HG03432 (cell line): ENCODE measurements at regions not wholly inside any gene's neighbourhood (a gene's known extent, or its start where the extent isn't known, plus 50 kb on each side); places are given as distances from the start of the nearest gene placed in this dataset.

Experiments
- ATAC-seq: cut with Tn5 transposase; IDR thresholded peaks from one replicate; pipeline ENCODE4 v1.9.1; 2021; ENCODE audit warnings: mild to moderate bottlenecking, moderate library complexity; ENCODE audit not compliant: unreplicated experiment

DNA sequence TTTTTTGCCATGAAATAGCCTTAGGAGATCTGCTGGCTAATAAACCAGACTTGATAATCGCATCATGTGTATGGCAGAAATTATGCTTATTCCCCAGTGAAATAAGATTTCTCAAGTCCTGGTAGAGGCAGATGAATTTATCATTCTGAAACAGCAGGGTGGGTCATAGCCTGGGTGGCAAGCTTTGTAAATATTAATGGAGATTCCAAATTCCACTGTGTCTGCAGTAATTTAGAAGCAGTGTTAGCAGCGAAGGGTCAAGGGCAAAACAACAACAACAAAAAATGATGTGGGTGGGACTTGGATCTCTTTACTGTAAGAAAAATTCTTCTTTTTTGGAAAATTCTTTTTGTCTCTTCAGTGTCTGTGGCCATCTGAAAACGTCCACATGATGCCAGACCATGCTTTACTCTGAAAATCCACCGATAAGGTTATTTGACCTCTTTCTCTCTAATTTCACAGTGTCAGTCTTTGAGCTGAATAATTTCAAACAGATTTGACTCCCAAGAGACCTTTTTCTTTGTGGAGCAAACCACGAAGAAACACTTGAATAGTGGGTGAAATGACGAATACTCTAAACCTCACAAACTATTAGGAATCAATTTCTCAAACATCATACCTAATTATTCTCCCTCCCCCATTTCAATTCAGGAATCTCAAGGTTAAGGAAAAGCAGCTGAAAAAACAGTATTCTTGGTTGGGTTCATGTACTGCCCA is 106.0 kb upstream of the RPS23 start:
- ATAC-seq, result no peak

GRCh38 chr5:82381591-82381990 is 103.4 kb upstream of the RPS23 start:
- ATAC-seq, result no peak

DNA sequence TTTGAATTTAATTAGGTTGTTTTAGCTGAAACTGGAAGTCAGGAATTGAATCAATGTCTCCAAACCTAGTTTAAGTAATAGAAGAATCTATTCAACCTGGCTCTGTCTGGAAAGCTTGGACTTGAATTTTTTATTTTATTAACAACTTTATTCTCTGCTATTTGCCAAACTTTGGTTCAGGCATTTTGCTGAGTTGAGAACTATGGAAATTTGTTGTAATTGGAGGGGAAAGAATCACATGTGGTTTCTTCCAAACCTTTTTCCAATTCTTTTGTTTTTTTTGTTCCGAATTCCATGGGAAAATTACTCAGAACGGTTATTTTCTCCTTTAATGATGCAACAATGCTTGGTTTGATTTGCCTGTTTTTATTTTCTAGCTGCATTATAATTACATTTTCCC is 98.2 kb upstream of the RPS23 start:
- ATAC-seq, result no peak

- ATAC-seq, result no peak
These were observed 97.5 kb upstream of the RPS23 start for GRCh38 chr5:82375488-82376244.

- no peak for ATAC-seq
These were observed 96.5 kb upstream of the RPS23 start for GRCh38 chr5:82374637-82375036.

GRCh38 chr5:82367930-82368329 is 89.8 kb upstream of the RPS23 start:
- ATAC-seq, result no peak

DNA sequence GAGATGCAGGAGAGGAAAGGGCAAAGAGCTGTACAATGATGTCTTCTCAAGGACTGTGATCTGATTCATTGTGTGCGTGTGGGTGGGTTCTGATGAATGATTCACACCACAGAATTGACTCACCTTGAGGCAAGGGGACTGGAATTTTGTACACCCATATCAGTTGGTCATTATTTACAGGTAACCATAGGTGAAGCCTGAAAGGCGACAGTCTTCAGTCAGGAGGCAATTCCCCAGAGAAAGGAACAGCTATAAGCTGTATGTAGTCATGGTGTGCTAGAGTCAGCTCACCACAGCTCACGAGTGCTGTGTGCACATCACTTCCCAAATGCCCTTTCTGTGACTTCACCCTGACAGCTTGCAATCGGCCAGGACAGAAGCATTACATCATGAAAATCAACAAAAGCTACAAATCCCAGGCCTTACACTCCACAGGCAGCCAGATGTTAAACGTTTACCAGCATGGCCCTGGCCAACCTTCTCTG is 87.6 kb upstream of the RPS23 start:
- peak; percentile 65 for ATAC-seq

DNA sequence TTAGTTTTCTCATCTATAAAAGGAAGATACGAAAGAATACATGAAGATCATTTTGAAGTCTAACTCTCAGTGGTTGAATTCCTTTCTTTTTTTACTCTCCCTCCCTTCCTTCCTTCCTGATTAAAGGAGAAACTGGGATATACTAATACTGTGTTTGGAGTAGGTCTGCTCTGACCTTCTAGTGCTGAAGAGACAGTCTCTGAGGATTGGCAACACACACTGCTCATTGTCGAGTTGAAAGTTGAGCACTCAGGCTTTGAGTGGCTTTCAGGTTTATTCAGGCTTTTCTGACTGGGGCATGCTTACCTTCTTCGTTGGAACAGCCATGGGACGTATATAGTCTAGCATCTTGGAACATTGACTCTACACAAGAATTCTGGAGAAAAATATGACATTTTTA is 86.9 kb upstream of the RPS23 start:
- no peak for ATAC-seq

GRCh38 chr5:82364497-82364896 is 86.3 kb upstream of the RPS23 start:
- ATAC-seq, result no peak

DNA sequence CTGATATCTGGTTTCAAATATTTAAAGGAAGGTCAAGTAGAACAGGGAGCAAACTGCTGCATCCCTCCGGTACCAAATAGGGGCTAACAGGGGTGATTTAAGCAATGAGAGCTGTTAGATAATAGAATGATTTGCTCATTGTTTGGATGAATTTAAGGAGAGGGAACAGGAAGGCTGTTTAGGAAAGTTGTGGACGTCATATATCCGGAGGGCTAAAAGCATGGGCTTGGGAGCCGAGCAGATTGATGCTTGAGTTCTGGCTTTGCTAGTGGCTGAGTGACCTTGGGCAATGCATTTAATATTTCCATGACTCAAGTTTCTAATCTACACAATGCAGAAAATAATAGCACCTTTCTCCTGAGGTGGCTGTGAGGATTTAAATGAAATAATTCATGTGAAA is 85.4 kb upstream of the RPS23 start:
- ATAC-seq, result no peak

DNA sequence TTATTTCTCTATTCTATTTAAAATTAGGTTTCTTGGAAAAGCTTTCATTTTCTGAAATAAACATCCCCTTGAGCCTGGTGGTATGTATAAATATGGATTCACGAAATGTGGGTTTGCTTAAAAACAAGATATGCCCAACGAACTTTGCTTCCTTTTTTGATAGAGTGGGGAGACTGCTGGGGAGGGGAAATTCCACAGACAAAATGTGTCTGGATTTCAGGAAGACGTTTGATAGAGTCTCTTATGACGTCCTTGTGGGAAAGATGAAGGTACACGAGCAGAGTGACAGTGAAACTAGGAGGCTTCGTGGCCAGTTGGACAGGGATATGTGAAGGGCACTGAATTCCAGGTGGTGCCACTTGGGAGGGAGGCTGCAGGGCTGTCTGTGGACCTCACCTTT is 84.5 kb upstream of the RPS23 start:
- ATAC-seq, result no peak

- no peak for ATAC-seq
These were observed 81.9 kb upstream of the RPS23 start for GRCh38 chr5:82360022-82360421.

- ATAC-seq, result no peak
These were observed 81.1 kb upstream of the RPS23 start for GRCh38 chr5:82359272-82359671.

GRCh38 chr5:82358457-82358856 is 80.3 kb upstream of the RPS23 start:
- no peak for ATAC-seq

DNA sequence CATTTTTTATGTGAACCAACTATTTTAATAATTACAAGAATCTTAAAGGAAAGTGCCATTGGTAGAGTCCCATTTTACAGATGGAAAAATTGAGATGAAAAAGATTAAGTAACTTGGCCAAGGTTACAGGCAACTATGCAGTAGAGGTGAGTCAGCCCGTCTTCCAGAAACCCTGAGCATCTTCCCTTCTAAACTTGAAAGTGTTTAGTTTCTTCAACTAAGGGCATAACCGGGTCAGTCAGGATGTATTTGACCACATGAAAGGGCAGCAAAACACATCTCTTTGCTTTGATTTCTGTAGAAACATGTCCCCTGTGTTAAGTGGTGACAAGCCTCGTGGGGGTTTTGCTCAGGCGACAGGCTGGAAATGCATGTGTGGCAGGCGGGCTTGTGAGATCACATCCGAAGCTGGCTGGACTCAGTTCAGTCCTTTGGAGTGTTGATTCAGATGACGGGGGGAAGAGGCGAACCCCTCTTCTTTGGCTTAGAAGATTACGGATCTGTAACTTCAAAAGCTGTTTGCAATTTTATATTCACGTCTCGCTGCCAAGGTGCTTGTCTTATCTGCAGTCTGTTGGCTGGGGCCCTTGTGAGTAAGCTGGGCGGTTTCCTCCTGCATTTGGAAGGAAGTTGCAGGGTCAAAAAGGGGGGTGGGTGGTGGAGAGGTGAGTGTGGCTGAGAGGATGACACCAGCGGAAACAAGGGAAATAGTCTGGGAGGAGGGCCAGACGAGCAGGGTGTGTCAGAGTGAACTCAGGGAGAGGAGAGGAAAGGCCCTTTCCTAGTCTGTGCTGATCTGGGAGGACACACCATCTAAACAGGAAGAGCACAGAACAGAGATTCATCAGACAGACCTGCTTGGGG is 78.9 kb upstream of the RPS23 start:
- ATAC-seq, result peak; percentile 83

GRCh38 chr5:82356021-82356420 is 77.9 kb upstream of the RPS23 start:
- ATAC-seq, result no peak

GRCh38 chr5:82355496-82355895 is 77.3 kb upstream of the RPS23 start:
- no peak for ATAC-seq

GRCh38 chr5:82355053-82355452 is 76.9 kb upstream of the RPS23 start:
- ATAC-seq, result no peak

DNA sequence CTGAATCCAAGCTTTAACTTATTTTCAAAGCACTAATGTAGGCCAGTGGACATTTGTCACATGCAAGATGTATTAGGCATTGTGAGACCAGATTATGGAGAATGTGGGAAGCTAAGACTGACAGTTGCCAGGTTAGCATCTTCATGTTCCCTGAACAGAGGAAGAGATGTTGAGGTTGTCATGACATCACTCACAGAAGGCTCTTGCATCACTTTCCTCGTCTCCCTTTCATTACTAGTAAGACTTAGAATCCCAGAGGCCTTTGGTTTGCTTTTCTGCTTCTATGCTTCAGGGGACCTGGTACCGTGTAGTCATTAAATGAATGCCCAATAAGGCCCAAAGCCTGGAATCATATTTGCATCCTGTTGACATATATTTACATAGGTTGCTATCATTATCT is 76.4 kb upstream of the RPS23 start:
- ATAC-seq, result no peak

GRCh38 chr5:82353522-82353921 is 75.4 kb upstream of the RPS23 start:
- ATAC-seq, result no peak

DNA sequence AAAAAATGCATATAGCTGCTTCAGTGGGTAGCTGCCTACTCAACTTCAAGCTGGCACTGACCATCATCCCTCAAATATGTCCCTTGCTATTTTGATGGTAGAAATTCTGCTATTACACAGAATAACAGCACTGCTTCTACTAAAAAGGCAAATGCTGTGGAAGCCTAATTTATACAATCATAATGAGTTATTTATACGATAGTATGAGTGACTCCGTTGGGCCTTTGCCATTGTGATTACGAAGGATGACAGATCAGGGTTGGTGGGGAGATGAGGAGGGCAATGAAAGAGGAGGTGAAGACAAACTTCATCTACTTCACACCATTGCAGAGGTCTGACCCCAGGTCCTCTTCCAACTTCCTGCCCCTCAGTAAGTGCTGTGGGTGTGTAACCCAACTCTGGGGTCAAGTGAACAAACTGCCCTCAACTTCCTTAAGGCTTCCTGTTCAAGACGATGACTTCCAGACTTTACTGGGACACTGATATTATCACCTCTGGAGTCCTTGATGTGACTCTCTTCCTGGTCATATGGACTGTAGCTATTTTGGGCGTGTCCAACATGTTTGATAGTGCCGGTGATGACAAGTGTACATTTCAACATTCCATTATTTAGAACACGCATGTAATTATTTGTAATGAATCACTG is 74.1 kb upstream of the RPS23 start:
- no peak for ATAC-seq
